ENCODE measurements at regions not wholly inside any gene's neighbourhood (a gene's known extent, or its start where the extent isn't known, plus 50 kb on each side); places are given as distances from the start of the nearest gene placed in this dataset.
"Not testable (repeated sequence)": the region's sequence is repeated elsewhere in the genome, so short reads cannot be mapped to it uniquely, and the experiment has no call there.

- DNase-seq, result no peak
These were observed 50.4 kb upstream of the CACUL1 start for GRCh38 chr10:118805146-118805545.

- no peak for DNase-seq
These were observed 52.9 kb upstream of the CACUL1 start for GRCh38 chr10:118807512-118808305.

GRCh38 chr10:118808601-118809356 is 54.0 kb upstream of the CACUL1 start:
- no peak for DNase-seq

DNA sequence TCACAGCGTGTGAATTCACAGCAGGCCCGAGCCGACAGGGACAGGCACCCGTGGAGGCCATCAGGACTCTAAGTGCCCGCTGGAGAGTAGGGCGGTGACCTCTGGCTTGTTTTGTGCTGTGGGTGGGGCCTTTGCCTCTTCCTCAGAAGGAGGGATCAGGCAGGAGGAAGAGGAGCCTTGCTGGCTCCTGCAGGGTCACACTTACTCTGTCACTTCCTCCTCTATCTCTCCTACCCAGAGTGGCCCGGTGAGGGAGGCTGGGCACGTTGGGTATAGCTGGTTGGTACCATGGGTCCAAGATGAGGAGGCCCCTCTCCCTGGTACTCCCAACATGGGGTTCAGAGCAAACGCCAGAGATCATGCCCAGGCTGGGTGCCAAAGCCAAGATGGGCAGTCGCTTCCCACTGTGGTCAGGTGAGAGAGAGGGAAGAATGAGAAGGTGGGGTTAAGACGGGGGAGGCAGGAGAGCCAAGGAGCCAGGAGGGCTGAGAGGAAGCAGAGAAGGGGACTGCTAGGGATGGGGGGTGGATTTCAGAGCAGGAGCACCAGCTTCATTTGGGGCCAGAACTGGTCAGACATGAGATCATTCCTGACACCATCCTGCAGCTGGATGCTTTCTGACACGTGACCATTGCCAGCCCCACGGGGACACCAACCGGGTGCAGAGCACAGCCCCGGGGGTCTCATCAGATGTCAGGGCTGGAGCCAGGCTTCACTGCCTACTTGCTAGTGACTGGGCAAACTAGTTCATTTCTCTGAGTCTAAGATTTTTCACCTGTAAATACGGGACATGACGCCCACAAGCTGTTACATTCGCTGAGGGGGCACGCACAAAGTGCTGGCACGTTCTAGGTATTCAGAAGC is 54.8 kb upstream of the CACUL1 start:
- DNase-seq, result no peak

DNA sequence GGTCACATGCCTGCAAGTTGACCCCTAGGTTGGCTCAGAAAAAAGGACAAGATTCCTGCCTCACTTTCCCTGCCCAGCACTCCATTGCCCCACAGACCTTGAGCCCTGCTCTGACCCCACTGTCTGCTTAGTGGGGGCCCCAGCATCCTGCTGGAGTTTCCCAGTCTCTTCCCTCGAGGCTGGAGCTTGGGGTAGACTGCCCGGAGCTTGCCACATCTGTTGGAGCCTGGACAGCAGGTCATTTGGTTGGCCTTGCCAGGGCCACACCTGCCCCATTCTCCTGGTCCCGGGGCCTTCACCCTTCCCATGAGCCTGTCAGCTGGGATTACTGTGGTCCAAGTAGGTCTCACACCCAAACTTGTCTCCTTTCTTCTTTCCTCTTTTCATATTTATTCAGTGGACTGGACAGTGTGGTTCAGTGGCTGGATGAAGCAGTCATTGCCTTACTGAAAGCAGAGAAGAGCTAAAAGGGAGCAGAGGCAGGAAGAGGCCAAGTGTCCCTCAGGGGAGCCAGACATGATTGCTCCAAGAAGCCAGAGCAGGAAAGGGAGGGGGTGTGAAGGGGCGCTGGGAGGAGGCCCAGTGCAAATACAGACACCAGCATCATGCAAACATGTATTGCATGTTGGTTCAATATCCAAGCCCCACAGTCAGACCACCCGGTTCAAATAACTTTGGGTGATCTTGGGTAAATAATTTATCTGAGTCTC is 56.2 kb upstream of the CACUL1 start:
- DNase-seq, result no peak

GRCh38 chr10:118811675-118812392 is 57.1 kb upstream of the CACUL1 start:
- no peak for DNase-seq

GRCh38 chr10:118812393-118812740 is 57.6 kb upstream of the CACUL1 start:
- no peak for DNase-seq

GRCh38 chr10:118813001-118813400 is 58.2 kb upstream of the CACUL1 start:
- not testable (repeated sequence) for DNase-seq

- DNase-seq, result no peak
These were observed 61.9 kb upstream of the CACUL1 start for GRCh38 chr10:118816471-118817168.

DNA sequence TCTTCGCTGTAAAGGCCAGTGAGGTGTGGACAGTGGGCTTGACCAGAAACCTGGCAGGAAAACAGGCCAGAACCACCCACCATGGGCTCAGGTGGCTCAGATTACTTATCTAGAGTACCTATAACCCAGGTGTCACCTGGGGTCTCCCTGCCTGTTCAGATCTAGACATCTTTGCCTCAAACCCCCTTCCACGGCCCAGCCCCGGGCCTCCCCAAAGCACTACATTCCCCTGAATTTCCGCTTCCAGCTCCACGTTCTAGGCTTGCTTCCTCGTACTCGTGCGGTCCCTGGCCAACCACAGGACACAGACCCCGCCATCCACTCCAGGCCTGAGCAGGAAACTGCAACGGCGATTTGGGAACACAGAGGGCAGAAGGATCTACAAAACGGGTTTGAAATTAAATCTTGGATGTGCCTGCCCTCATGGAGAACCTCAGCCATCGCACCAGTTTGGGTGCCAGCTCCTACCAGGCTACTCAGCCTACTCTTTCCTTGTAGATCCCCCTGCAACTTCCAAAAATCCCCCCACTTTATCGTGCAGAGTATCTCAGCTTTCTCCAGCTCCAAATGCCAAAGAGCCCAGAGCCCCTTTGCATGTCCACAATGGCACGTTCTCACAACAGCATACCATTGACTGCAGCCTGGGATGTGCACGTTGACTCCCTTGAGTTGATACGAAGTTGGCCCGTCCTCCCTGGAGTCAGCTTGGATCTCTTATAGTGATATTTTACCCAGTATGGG is 62.7 kb upstream of the CACUL1 start:
- no peak for DNase-seq

DNA sequence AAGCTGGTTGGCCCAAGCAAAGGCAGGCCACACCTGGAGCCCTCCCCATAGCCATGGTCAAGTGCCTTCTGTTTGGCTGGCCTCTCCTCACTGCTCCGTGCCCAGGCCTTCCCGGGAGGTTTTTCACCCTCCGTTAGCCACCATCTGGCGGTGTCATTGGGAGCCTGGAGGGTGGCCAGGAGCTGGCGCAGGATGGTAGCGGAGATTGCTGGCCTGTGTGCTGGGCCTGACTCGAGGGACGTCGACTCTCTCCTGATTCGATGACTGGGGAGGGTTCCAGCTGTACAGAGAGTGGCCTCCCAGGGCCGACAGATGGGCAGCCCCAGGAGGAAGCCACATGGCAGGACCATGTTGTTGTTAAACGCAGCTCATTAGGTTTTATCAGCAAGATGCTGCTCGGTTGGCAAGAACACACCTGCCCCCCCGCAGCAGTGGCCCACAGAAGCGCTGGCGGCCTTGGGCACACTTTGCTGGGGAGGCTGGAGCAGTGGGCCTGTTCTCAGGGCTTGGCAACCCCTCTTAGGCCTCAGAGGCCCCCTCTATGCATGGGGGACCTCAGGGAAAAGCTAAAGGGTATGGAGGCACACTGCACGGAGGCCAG is 64.0 kb upstream of the CACUL1 start:
- DNase-seq, result no peak

- DNase-seq, result no peak
These were observed 65.8 kb upstream of the CACUL1 start for GRCh38 chr10:118820326-118821116.

DNA sequence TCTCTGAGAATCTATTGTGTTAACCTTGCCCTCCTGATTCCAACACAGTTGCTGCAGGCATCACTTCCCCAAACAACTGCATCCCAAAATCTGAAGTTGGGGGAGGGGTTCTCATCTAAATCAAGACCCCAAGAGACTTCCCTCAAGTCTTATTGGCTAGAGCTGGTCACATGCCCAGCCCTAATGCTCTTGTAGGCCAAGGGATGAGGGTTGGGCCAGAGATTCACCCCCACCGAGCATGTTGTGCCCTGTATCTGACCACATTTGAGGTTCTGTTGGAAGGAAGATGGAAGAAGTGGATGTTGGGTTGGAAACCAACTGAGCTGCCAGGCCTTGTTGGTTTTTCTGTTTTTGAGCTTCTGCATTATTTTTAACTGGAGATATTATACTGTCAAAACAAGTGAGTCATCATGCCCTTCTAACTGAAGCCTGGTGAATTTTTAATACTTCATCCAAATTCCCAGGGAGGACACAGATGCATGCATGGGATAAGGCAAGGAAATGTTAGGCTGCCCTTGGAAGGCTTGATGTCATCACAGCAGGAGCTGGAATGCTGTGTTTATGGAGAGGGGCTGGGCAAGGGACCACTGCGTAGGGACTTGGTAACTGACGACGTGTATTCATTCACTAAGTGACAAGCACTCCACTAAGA is 68.6 kb upstream of the CACUL1 start:
- DNase-seq, result no peak

- no peak for DNase-seq
These were observed 72.3 kb upstream of the CACUL1 start for GRCh38 chr10:118827053-118827452.

DNA sequence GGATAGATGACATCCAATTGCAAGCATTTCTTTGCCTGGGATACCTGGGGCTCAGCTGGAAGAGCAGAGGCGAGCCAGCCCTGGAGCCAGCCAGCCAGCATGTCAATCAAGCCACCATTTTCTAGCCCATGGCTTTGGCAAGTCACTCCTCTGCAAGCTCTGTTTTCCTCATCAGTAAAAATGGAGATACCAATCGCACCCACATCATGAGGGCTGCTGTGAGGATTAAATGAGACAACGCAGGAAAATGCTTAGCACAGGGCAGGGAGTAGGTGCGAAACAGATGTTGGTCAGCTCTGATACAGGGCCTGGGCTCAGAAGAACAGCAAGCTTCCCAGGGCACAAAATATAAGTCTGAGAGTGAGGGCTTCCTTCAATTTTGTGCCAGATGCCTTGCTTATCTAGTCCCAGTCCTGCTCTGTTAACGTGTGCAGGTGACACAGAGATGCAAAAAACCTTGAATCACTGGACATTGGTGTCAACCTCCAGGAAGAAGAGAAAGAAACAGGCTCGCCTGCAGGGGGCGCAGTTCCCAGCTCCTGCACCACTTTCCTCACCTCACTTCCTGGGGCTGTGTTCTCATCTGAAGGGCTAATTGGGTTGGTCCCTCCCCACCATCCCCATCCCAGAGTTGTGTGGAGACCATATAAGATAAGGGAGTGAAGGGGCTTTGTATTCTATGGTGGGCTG is 72.8 kb upstream of the CACUL1 start:
- DNase-seq, result no peak

DNA sequence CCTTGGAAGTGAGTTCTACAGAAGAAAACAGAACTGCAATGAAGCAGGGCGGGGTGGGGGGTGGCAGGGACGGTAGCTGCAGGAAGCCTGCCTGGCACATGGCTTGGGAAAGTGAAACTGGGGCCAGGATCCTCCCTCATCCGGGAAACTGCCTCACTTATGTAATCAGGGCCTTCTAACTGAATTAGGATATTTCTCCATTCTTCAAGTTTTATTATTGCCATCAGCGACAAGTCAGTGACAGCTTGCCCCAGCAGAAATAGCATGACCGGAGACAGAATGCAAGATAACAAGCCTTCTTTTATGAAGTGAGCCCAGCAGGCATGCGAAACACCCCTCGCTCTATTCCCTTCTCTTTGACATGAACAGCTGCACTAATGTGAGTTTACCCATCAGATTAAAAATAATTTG is 77.5 kb upstream of the CACUL1 start:
- DNase-seq, result peak; percentile 89

DNA sequence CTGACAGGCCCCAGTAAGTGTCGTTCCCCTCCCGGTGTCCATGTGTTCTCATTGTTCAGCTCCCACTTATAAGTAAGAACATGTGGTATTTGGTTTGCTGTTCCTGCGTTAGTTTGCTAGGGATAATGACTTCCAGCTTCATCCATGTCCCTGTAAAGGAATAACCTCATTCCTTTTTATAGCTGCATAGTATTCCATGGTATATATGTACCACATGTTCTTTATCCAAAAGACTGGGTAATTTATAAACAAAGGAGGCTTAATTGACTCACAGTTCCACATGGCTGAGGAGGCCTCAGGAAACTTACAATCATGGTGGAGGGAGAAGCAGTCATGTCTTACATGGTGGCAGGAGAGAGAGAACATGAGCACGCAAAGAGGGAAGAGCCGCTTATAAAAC is 79.6 kb upstream of the CACUL1 start:
- DNase-seq, result not testable (repeated sequence)

- DNase-seq, result no peak
These were observed 81.0 kb upstream of the CACUL1 start for GRCh38 chr10:118835682-118836326.
